ENCODE measurements at regions not wholly inside any gene's neighbourhood (a gene's known extent, or its start where the extent isn't known, plus 50 kb on each side); places are given as distances from the start of the nearest gene placed in this dataset.

DNA sequence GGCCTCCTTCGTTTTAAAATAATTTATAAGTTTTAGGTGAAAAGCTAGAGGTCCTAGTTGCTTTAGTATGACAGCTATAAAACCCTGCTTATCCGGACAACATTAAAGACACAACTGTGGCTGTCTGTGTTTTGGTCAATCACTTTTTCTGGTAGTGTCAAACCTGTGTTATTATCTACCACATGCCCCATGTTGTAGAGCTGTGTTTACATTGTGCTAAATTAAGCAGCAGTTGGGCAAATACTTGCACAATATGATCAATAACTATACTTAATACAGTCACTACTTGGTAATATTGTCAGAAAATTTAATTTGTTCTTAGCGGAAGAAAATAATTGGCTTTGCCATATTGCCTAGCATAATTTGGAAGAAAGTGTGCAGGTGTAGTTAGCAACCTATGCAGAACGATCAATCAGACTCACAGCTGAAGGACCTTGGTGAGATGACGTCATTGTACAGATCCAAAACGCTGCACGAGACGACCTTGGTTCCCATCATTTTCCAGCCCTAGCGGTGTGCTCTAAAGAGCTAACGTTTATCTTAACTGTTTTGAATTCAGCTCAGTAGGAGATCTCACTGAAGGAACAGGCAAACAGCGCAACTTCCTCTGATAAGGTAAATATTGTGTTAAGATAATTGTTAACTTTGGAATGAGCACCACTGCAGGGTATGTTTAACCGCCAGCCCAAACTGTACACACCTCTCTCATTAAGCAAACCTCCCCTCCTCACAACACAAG, 476.6 kb downstream of the IRS2 start:
- no peaks in the 10 kb centered on the region for H3K79me2 ChIP-seq (ENCODE audit: insufficient read depth)
- no peak overlapping the region for H3K9ac ChIP-seq
- in situ Hi-C loops (cut with MboI) = no loop called here
- no peak for TF ChIP-seq EZH2 (IDR thresholded peaks at IDR 0.05; ENCODE audit: insufficient read depth, poor library complexity, severe bottlenecking)
- no peak for TF ChIP-seq EZH2phosphoT487 (IDR thresholded peaks at IDR 0.05; ENCODE audit: insufficient read depth, low read depth)
- no peaks in the 10 kb centered on the region for H3K36me3 ChIP-seq (ENCODE audit: low read depth)
- H3K4me2 ChIP-seq (ENCODE audit: unreplicated experiment) = no peak overlapping the region
- no peak overlapping the region for H2AFZ ChIP-seq
- no peaks in the 10 kb centered on the region for H3F3A ChIP-seq (ENCODE audit: insufficient read depth)
- H3K9me3 ChIP-seq (ENCODE audit: low read depth) = no peaks in the 10 kb centered on the region
- H3K9me2 ChIP-seq (ENCODE audit: insufficient read depth) = no peaks in the 10 kb centered on the region
- no peak overlapping the region for H3K4me3 ChIP-seq
- H4K20me1 ChIP-seq (ENCODE audit: insufficient read depth) = no peaks in the 10 kb centered on the region
- H3K27me3 ChIP-seq (replicated peaks; ENCODE audit: insufficient read depth) = peaks cover 6% of the 10 kb centered on the region; the same call in 1 of the 2 replicates
- no peaks in the 10 kb centered on the region for H3K4me1 ChIP-seq (ENCODE audit: insufficient read depth)
- 62 to 66% methylated on average over 12 of the region's 12 CpGs for WGBS, 2 experiments (ENCODE audit: low coverage in 1 of 2, low lambda C conversion rate in 2 of 2, missing lambda C conversion rate in 2 of 2)
- no peak for DNase-seq
- H3K27ac ChIP-seq = no peak overlapping the region

DNA sequence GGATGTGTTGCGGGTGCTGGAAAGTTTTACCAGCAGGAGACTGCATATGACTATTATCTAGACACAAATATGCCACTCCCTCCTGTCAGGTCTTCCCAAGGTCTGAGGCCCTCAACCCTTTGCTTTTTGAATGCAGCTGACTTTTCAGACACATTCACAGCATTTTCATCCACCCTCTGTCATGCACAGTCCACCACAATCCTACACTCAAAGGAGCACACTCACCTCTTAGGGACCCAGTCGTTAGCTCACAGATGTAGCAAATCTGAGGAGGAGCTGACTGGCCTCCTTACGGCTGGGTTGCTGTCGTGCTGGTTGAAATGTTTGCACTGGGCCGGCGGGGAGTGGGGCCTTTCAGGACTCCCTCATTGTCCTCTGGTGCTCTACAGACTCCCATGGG, 479.4 kb downstream of the IRS2 start:
- no peaks in the 10 kb centered on the region for H3K9me3 ChIP-seq (ENCODE audit: low read depth)
- no peak for TF ChIP-seq EZH2phosphoT487 (IDR thresholded peaks at IDR 0.05; ENCODE audit: insufficient read depth, low read depth)
- TF ChIP-seq EZH2 (IDR thresholded peaks at IDR 0.05; ENCODE audit: insufficient read depth, poor library complexity, severe bottlenecking) = no peak
- no peak overlapping the region for H3K4me2 ChIP-seq (ENCODE audit: unreplicated experiment)
- H3K27ac ChIP-seq = no peak overlapping the region
- H3K79me2 ChIP-seq (ENCODE audit: insufficient read depth) = no peaks in the 10 kb centered on the region
- DNase-seq = no peak
- H2AFZ ChIP-seq = no peak overlapping the region
- no peaks in the 10 kb centered on the region for H3K9me2 ChIP-seq (ENCODE audit: insufficient read depth)
- 51 to 56% methylated on average over 6 of the region's 6 CpGs for WGBS, 2 experiments (ENCODE audit: low coverage in 1 of 2, low lambda C conversion rate in 2 of 2, missing lambda C conversion rate in 2 of 2)
- no peaks in the 10 kb centered on the region for H3K4me1 ChIP-seq (ENCODE audit: insufficient read depth)
- in situ Hi-C loops (cut with MboI) = no loop called here
- H3K4me3 ChIP-seq = no peak overlapping the region
- no peak overlapping the region for H3K9ac ChIP-seq
- no peaks in the 10 kb centered on the region for H3F3A ChIP-seq (ENCODE audit: insufficient read depth)
- H3K27me3 ChIP-seq (replicated peaks; ENCODE audit: insufficient read depth) = peaks cover 13% of the 10 kb centered on the region; the same call in 1 of the 2 replicates
- H4K20me1 ChIP-seq (ENCODE audit: insufficient read depth) = no peaks in the 10 kb centered on the region
- H3K36me3 ChIP-seq (ENCODE audit: low read depth) = no peaks in the 10 kb centered on the region

DNA sequence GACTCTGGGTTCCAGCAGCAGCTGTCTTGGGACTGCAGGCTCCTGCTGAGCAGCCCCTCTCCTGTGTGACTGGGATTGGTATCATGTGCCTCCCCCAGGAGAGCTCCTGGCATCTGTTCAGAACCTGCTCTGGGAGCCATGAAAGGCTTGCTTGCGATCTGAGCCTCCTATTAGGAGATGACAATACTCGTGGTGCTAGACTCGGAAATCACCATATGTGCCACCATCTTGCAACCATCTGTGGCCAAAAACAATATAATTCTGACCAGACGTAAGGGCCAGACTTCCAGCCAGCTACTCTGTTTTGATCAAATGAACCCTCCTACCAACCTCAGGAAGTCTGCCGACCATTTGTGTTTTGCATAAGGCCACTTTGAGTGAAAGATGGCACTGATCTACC, 484.7 kb downstream of the IRS2 start:
- Histone ChIP-seq H3K4me1 (ENCODE audit: insufficient read depth) (peaks cover 21% of the 10 kb centered on the region), H2AFZ (no peak overlapping the region), H3K4me3 (no peak overlapping the region), H3K27me3 (replicated peaks; ENCODE audit: insufficient read depth) (0 out of 2 replicates have a peak, but pooled peaks cover 13% of the 10 kb centered on the region), H3K36me3 (ENCODE audit: low read depth) (no peaks in the 10 kb centered on the region), H3F3A (ENCODE audit: insufficient read depth) (peaks cover 19% of the 10 kb centered on the region), H3K9me2 (ENCODE audit: insufficient read depth) (no peaks in the 10 kb centered on the region; the same call in 1 of the 2 replicates), H3K9me3 (ENCODE audit: low read depth) (no peaks in the 10 kb centered on the region), H3K4me2 (ENCODE audit: unreplicated experiment) (no peak overlapping the region), H4K20me1 (ENCODE audit: insufficient read depth) (no peaks in the 10 kb centered on the region), H3K27ac (no peak overlapping the region), H3K9ac (no peak overlapping the region), H3K79me2 (ENCODE audit: insufficient read depth) (no peaks in the 10 kb centered on the region)
- WGBS, 2 experiments (ENCODE audit: low coverage in 1 of 2, low lambda C conversion rate in 2 of 2, missing lambda C conversion rate in 2 of 2) = 43 to 49% methylated on average over 5 of the region's 5 CpGs
- TF ChIP-seq EZH2phosphoT487 (IDR thresholded peaks at IDR 0.05; ENCODE audit: insufficient read depth, low read depth) (no peak), EZH2 (IDR thresholded peaks at IDR 0.05; ENCODE audit: insufficient read depth, poor library complexity, severe bottlenecking) (no peak)
- no peak for DNase-seq
- in situ Hi-C loops (cut with MboI) = no loop called here

DNA sequence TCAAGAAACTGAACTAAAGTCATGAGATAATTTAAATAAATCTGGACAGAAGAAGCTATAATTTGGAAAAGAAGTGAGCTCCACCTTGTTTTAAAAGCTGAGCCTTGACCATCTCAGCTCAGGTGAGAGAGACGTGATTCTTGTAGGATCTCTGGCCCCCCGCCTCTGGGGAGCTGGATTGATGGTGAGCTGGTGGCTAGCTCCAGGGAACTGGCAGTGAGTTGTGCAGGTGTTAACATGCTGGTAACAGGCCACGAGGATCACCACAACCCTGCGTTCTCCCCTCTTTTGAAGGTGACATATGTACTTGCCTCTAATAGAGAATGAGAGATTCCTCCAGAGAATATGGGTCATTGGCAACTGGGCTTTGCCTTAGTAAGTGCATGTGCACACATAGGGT, 485.1 kb downstream of the IRS2 start:
- Histone ChIP-seq H3K27me3 (replicated peaks; ENCODE audit: insufficient read depth) (0 out of 2 replicates have a peak, but pooled peaks cover 13% of the 10 kb centered on the region), H3F3A (ENCODE audit: insufficient read depth) (peaks cover 23% of the 10 kb centered on the region), H2AFZ (no peak overlapping the region), H3K9me3 (ENCODE audit: low read depth) (no peaks in the 10 kb centered on the region), H4K20me1 (ENCODE audit: insufficient read depth) (no peaks in the 10 kb centered on the region), H3K9me2 (ENCODE audit: insufficient read depth) (no peaks in the 10 kb centered on the region; the same call in 1 of the 2 replicates), H3K4me2 (ENCODE audit: unreplicated experiment) (no peak overlapping the region), H3K36me3 (ENCODE audit: low read depth) (no peaks in the 10 kb centered on the region), H3K4me3 (no peak overlapping the region), H3K27ac (no peak overlapping the region), H3K9ac (no peak overlapping the region), H3K4me1 (ENCODE audit: insufficient read depth) (peaks cover 24% of the 10 kb centered on the region), H3K79me2 (ENCODE audit: insufficient read depth) (no peaks in the 10 kb centered on the region)
- TF ChIP-seq EZH2 (IDR thresholded peaks at IDR 0.05; ENCODE audit: insufficient read depth, poor library complexity, severe bottlenecking) (no peak), EZH2phosphoT487 (IDR thresholded peaks at IDR 0.05; ENCODE audit: insufficient read depth, low read depth) (no peak)
- in situ Hi-C loops (cut with MboI) = no loop called here
- no peak for DNase-seq
- WGBS, 2 experiments (ENCODE audit: low coverage in 1 of 2, low lambda C conversion rate in 2 of 2, missing lambda C conversion rate in 2 of 2) = 39 to 65% methylated on average over 4 of the region's 4 CpGs
